ENCODE measurements at regions not wholly inside any gene's neighbourhood (a gene's known extent, or its start where the extent isn't known, plus 50 kb on each side); places are given as distances from the start of the nearest gene placed in this dataset.

DNA sequence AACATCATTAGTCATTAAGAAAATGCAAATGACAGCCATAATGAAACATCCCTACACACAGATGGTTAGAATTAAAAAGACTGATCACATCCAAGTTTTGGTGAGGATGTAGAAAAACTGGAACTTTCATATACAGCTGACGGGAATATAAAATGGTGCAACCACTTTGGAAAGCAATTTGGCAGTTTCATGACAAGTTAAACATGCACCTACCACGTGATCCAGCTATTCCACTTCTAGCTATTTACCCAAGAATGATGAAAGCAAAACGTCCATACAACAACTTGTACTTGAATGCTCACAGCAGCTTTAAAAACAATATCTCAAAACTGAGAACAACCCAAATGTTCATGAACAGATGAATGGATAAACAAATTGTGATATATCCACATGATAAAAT, 77.9 kb upstream of the AVPR1A start:
- FAIRE-seq (no peak), DNase-seq (ENCODE audit: low read depth, low spot score) (no peak)
- no peaks in the 10 kb centered on the region for H3K36me3 ChIP-seq (ENCODE audit: control insufficient read depth in 2 of 2, extremely low read depth in 1 of 2, insufficient read depth in 2 of 2, low read length in 2 of 2)
- no peak overlapping the region for H2AFZ ChIP-seq (ENCODE audit: control insufficient read depth, low read length)
- no peak overlapping the region for H3K4me2 ChIP-seq (ENCODE audit: control insufficient read depth, extremely low read depth, insufficient read depth, low read depth, low read length)
- H4K20me1 ChIP-seq (ENCODE audit: control insufficient read depth, extremely low read depth, insufficient read depth, low read length) = no peaks in the 10 kb centered on the region
- H3K27me3 ChIP-seq (ENCODE audit: control insufficient read depth, extremely low read depth, insufficient read depth, low read length) = no peaks in the 10 kb centered on the region
- dilution Hi-C loops (cut with MboI; ENCODE audit: extremely low pct_ligation_motif_present, low sequenced_read_pairs) = no loop called here
- no peak overlapping the region for H3K4me3 ChIP-seq (ENCODE audit: control insufficient read depth in 2 of 3, extremely low read depth in 1 of 3, insufficient read depth in 2 of 3, low read depth in 1 of 3, low read length in 3 of 3)
- no peaks in the 10 kb centered on the region for H3K9me1 ChIP-seq (ENCODE audit: control insufficient read depth, extremely low read depth, insufficient read depth, low read length)
- no peaks in the 10 kb centered on the region for H3K79me2 ChIP-seq (ENCODE audit: control insufficient read depth, insufficient read depth, low read length)
- H3K9me3 ChIP-seq (ENCODE audit: control insufficient read depth, low read depth, low read length) = no peaks in the 10 kb centered on the region
- H3K27ac ChIP-seq (ENCODE audit: control insufficient read depth, insufficient read depth, low read length) = no peak overlapping the region
- no peak overlapping the region for H3K9ac ChIP-seq (ENCODE audit: control insufficient read depth, extremely low read depth, insufficient read depth, low read length)
- TF ChIP-seq, protein P1, sequence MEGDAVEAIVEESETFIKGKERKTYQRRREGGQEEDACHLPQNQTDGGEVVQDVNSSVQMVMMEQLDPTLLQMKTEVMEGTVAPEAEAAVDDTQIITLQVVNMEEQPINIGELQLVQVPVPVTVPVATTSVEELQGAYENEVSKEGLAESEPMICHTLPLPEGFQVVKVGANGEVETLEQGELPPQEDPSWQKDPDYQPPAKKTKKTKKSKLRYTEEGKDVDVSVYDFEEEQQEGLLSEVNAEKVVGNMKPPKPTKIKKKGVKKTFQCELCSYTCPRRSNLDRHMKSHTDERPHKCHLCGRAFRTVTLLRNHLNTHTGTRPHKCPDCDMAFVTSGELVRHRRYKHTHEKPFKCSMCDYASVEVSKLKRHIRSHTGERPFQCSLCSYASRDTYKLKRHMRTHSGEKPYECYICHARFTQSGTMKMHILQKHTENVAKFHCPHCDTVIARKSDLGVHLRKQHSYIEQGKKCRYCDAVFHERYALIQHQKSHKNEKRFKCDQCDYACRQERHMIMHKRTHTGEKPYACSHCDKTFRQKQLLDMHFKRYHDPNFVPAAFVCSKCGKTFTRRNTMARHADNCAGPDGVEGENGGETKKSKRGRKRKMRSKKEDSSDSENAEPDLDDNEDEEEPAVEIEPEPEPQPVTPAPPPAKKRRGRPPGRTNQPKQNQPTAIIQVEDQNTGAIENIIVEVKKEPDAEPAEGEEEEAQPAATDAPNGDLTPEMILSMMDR (optimal IDR thresholded peaks at IDR 0.05 in 1 of 3, IDR thresholded peaks at IDR 0.05 in 1 of 3, conservative IDR thresholded peaks at IDR 0.05 in 1 of 3; ENCODE audit: extremely low read depth in 1 of 3, insufficient read depth in 2 of 3, low read length in 3 of 3) = no peak
- TF ChIP-seq EZH2 (IDR thresholded peaks at IDR 0.05; ENCODE audit: low read length) = no peak
- H3K4me1 ChIP-seq (ENCODE audit: control insufficient read depth, extremely low read depth, insufficient read depth, low read length) = no peaks in the 10 kb centered on the region

- Histone ChIP-seq H3K9ac (ENCODE audit: control insufficient read depth, extremely low read depth, insufficient read depth, low read length) (no peak overlapping the region), H3K9me1 (ENCODE audit: control insufficient read depth, extremely low read depth, insufficient read depth, low read length) (no peaks in the 10 kb centered on the region), H3K36me3 (ENCODE audit: control insufficient read depth in 2 of 2, extremely low read depth in 1 of 2, insufficient read depth in 2 of 2, low read length in 2 of 2) (no peaks in the 10 kb centered on the region), H3K9me3 (ENCODE audit: control insufficient read depth, low read depth, low read length) (no peaks in the 10 kb centered on the region), H2AFZ (ENCODE audit: control insufficient read depth, low read length) (no peak overlapping the region), H3K79me2 (ENCODE audit: control insufficient read depth, insufficient read depth, low read length) (no peaks in the 10 kb centered on the region), H3K27ac (ENCODE audit: control insufficient read depth, insufficient read depth, low read length) (no peak overlapping the region), H3K4me1 (ENCODE audit: control insufficient read depth, extremely low read depth, insufficient read depth, low read length) (no peaks in the 10 kb centered on the region), H3K27me3 (ENCODE audit: control insufficient read depth, extremely low read depth, insufficient read depth, low read length) (no peaks in the 10 kb centered on the region), H4K20me1 (ENCODE audit: control insufficient read depth, extremely low read depth, insufficient read depth, low read length) (no peaks in the 10 kb centered on the region), H3K4me3 (ENCODE audit: control insufficient read depth in 2 of 3, extremely low read depth in 1 of 3, insufficient read depth in 2 of 3, low read depth in 1 of 3, low read length in 3 of 3) (no peak overlapping the region), H3K4me2 (ENCODE audit: control insufficient read depth, extremely low read depth, insufficient read depth, low read depth, low read length) (no peak overlapping the region)
- no peak for DNase-seq (ENCODE audit: low read depth, low spot score)
- dilution Hi-C loops (cut with MboI; ENCODE audit: extremely low pct_ligation_motif_present, low sequenced_read_pairs) = no loop called here
- no peak for TF ChIP-seq EZH2 (IDR thresholded peaks at IDR 0.05; ENCODE audit: low read length)
- TF ChIP-seq, protein P1 (optimal IDR thresholded peaks at IDR 0.05 in 1 of 3, IDR thresholded peaks at IDR 0.05 in 1 of 3, conservative IDR thresholded peaks at IDR 0.05 in 1 of 3; ENCODE audit: extremely low read depth in 1 of 3, insufficient read depth in 2 of 3, low read length in 3 of 3) = no peak
- FAIRE-seq = no peak
Observed at GRCh38 chr12:63226792-63227463, 75.9 kb upstream of the AVPR1A start.
